HepG2 (cell line): ENCODE measurements at regions not wholly inside any gene's neighbourhood (a gene's known extent, or its start where the extent isn't known, plus 50 kb on each side); places are given as distances from the start of the nearest gene placed in this dataset.

Experiments
- ATAC-seq: fragments of 200-7000 bp; cut with Tn5 transposase; 3 replicates; pipeline ENCODE4 v1.9.1; 2020; ENCODE audit warnings: mild to moderate bottlenecking, moderate library complexity
- BruUV-seq: library from RNA; stranded (reverse); fragments of 400-500 nt; replicated peaks from 2 replicates; lab custom pipeline; 2021; lab: Mats Ljungman, UMichigan
- CTCF ChIA-PET: fragments of 300-600 bp; formaldehyde crosslinking; extraction: SDS; loops from one replicate; lab custom pipeline; 2021; ENCODE audit warnings: low total read pairs, inconsistent platforms, low intra/inter-chr PET ratio; lab: Yijun Ruan, JAX
- POLR2A ChIA-PET: fragments of 350-600 bp; sonication (Branson Sonifier 250); formaldehyde crosslinking; loops from one replicate; lab custom pipeline; 2020; ENCODE audit warnings: antibody characterized with exemption, inconsistent platforms; lab: Yijun Ruan, JAX
- DNase-seq: peaks from one replicate; pipeline ENCODE4 v3.0.0-alpha.2; 2015; ENCODE audit warnings: low spot score
- FAIRE-seq: peaks from 3 replicates; lab custom pipeline; 2011; peaks lifted over from hg19 to GRCh38; lab: Jason Lieb, UNC
- H2AFZ ChIP-seq: one replicate; pipeline ENCODE4 v1.6.1; 2011; ENCODE audit warnings: low read length, inconsistent platforms
- H3K27ac ChIP-seq: fragments of 300-600 bp; 3 replicates; pipeline ENCODE4 v1.8.0; 2011; ENCODE audit warnings: mixed run types, mild to moderate bottlenecking, mixed read lengths, low read length, inconsistent platforms; ENCODE audit not compliant: insufficient read depth; ENCODE audit errors: extremely low read length
- H3K27me3 ChIP-seq, 2 experiments: fragments of 200-600 bp in 1 of 2; 2 replicates in 1 of 2; 3 replicates in 1 of 2; pipeline versions ENCODE4 v1.6.0 to v1.8.0; 2011; ENCODE audit warnings: low read length in 2 of 2, mild to moderate bottlenecking in 2 of 2, moderate library complexity in 2 of 2, inconsistent platforms in 1 of 2; ENCODE audit not compliant: insufficient read depth in 2 of 2, control insufficient read depth in 1 of 2
- H3K36me3 ChIP-seq, 2 experiments: fragments of 200-600 bp in 1 of 2; replicated peaks in 1 of 2; 2 replicates in 1 of 2; 3 replicates in 1 of 2; pipeline versions ENCODE4 v1.5.1 to v1.8.0; 2011; ENCODE audit warnings: low read length in 2 of 2, inconsistent platforms in 1 of 2; ENCODE audit not compliant: insufficient read depth in 2 of 2, control insufficient read depth in 1 of 2
- H3K4me1 ChIP-seq: 2 replicates; pipeline ENCODE4 v1.5.1; 2012; ENCODE audit warnings: low read length, inconsistent platforms; ENCODE audit not compliant: insufficient read depth
- H3K4me2 ChIP-seq: 2 replicates; pipeline ENCODE4 v1.6.0; 2011; ENCODE audit warnings: low read depth, low read length, inconsistent platforms
- H3K4me3 ChIP-seq, 3 experiments: fragments of 200-600 bp in 1 of 3; sonication (generic), shearing (Covaris generic) in 1 of 3; replicated peaks in 1 of 3; 2 replicates each; pipeline ENCODE4 v1.5.1; 2011 to 2016; ENCODE audit warnings: low read length in 3 of 3, inconsistent platforms in 2 of 3, low read depth in 2 of 3, mild to moderate bottlenecking in 2 of 3, control low read depth in 1 of 3, mixed read lengths in 1 of 3; ENCODE audit not compliant: insufficient read depth in 1 of 3
- H3K79me2 ChIP-seq: one replicate; pipeline ENCODE4 v1.6.1; 2011; ENCODE audit warnings: low read length, inconsistent platforms; ENCODE audit not compliant: insufficient read depth
- H3K9ac ChIP-seq: 2 replicates; pipeline ENCODE4 v1.6.0; 2011; ENCODE audit warnings: mild to moderate bottlenecking, low read depth, low read length, inconsistent platforms; ENCODE audit not compliant: insufficient read depth
- H3K9me3 ChIP-seq: 2 replicates; pipeline ENCODE4 v1.5.1; 2012; ENCODE audit warnings: mild to moderate bottlenecking, low read length
- H4K20me1 ChIP-seq: 2 replicates; pipeline ENCODE4 v1.6.0; 2011; ENCODE audit warnings: inconsistent platforms, mild to moderate bottlenecking, low read length, moderate library complexity; ENCODE audit not compliant: insufficient read depth
- GPBP1L1 ChIP-seq: sonication (generic); formaldehyde crosslinking; IDR thresholded peaks from 2 replicates; pipeline ENCODE4 v1.5.0; 2020; ENCODE audit warnings: mild to moderate bottlenecking, missing genetic modification reagents
- MAZ ChIP-seq, 2 experiments: sonication (generic) in 1 of 2; formaldehyde crosslinking in 1 of 2; IDR thresholded peaks; 2 replicates each; pipeline versions ENCODE4 v1.5.0 to v1.6.1; 2012 to 2020; ENCODE audit warnings: low read depth in 2 of 2, mild to moderate bottlenecking in 2 of 2, borderline replicate concordance in 1 of 2, improper control_type of control experiment in 1 of 2, low read length in 1 of 2, missing genetic modification reagents in 1 of 2, moderate library complexity in 1 of 2
- MEF2D ChIP-seq: sonication (generic); formaldehyde crosslinking; IDR thresholded peaks from 2 replicates; pipeline ENCODE4 v1.5.1; 2020; ENCODE audit warnings: mild to moderate bottlenecking, missing genetic modification reagents
- NCOA1 ChIP-seq: sonication (generic); formaldehyde crosslinking; IDR thresholded peaks from 2 replicates; pipeline ENCODE4 v1.9.0; 2021; ENCODE audit warnings: missing genetic modification reagents
- ZNF441 ChIP-seq: sonication (generic); formaldehyde crosslinking; IDR thresholded peaks from 2 replicates; pipeline ENCODE4 v1.7.0; 2021; ENCODE audit warnings: missing genetic modification reagents, borderline replicate concordance
- ZNF558 ChIP-seq: sonication (generic); formaldehyde crosslinking; IDR thresholded peaks from 2 replicates; pipeline ENCODE4 v1.9.0; 2022; ENCODE audit warnings: mild to moderate bottlenecking, missing genetic modification reagents, borderline replicate concordance
- ZNF724P ChIP-seq: sonication (generic); formaldehyde crosslinking; IDR thresholded peaks from 2 replicates; pipeline ENCODE4 v1.8.0; 2022; ENCODE audit warnings: missing genetic modification reagents, borderline replicate concordance
- WGBS: methylation state at CpG from one replicate; pipeline ENCODE4 v1.1.6; 2017; ENCODE audit warnings: low lambda C conversion rate; 5-methylcytosine and 5-hydroxymethylcytosine counted together
- in situ Hi-C: cut with HindIII; loops from 2 replicates; pipeline ENCODE4 v1.10.0; 2017; ENCODE audit warnings: low pct_unique_long_range_greater_than_20kb; ENCODE audit not compliant: extremely low pct_ligation_motif_present
- intact Hi-C: fragments of 100-400 bp; cut with micrococcal nuclease; formaldehyde crosslinking; loops from one replicate; pipeline ENCODE4 v1.10.0; 2022; ENCODE audit not compliant: unreplicated experiment
- TF ChIP-seq, protein P1 (sequence below): sonication (generic); formaldehyde crosslinking; conservative IDR thresholded peaks from 2 replicates; pipeline ENCODE4 v1.8.0; 2022; ENCODE audit warnings: mild to moderate bottlenecking, moderate library complexity, missing genetic modification reagents

DNA sequence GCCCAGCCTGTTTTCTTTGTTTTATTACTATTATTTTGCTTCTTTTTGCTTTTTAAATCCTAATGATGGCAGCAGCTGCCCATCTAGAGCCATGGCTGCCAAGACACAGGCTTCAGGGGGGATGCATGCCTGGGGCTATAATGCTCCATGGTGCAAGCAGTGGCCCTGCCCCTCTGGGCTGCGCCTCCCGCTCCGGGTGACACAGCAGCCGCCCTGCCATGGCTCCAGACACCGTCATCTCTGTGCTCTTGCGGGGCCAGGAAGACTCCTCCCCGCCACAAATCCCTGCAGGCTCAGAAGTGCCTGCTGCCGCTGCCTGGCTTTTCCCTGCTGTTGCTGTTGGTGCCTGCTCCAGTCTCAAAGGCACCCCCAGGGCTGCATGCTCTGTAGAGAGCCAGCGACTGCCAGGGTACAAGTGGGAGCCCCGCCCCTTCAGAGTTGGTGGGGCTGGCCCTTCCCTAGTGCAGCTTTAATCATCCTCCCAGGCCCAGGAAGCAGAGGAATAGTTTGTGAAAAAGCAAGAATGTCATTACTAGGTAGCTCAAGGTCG lies 581.5 kb downstream of the FGF9 start:
- ATAC-seq (no peak), FAIRE-seq (no peak), DNase-seq (no peak)
- H2AFZ ChIP-seq: no peak overlapping the region
- H3K9me3 ChIP-seq: no peaks in the 10 kb centered on the region
- TF ChIP-seq MEF2D: no peak
- TF ChIP-seq ZNF724P (CRISPR knock-in tag): no peak
- no peak for TF ChIP-seq MAZ (IDR thresholded peaks at IDR 0.05; ENCODE audit: borderline replicate concordance, low read depth, low read length)
- no peak for TF ChIP-seq MAZ (CRISPR knock-in tag; IDR thresholded peaks at IDR 0.05; ENCODE audit: low read depth)
- no peak for TF ChIP-seq ZNF558
- no peak for TF ChIP-seq NCOA1 (CRISPR knock-in tag)
- no peak for TF ChIP-seq GPBP1L1
- TF ChIP-seq, protein P1, sequence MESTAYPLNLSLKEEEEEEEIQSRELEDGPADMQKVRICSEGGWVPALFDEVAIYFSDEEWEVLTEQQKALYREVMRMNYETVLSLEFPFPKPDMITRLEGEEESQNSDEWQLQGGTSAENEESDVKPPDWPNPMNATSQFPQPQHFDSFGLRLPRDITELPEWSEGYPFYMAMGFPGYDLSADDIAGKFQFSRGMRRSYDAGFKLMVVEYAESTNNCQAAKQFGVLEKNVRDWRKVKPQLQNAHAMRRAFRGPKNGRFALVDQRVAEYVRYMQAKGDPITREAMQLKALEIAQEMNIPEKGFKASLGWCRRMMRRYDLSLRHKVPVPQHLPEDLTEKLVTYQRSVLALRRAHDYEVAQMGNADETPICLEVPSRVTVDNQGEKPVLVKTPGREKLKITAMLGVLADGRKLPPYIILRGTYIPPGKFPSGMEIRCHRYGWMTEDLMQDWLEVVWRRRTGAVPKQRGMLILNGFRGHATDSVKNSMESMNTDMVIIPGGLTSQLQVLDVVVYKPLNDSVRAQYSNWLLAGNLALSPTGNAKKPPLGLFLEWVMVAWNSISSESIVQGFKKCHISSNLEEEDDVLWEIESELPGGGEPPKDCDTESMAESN (CRISPR knock-in tag): no peak
- no peak for TF ChIP-seq ZNF441 (CRISPR knock-in tag)
- H3K79me2 ChIP-seq: no peaks in the 10 kb centered on the region
- H4K20me1 ChIP-seq: no peaks in the 10 kb centered on the region
- BruUV-seq: no TSS peak
- peaks cover 0 to 6% of the 10 kb centered on the region in 2 experiments; a peak in 1 of 5 replicates for H3K27me3 ChIP-seq
- H3K4me3 ChIP-seq: no peak overlapping the region
- CTCF ChIA-PET: no interaction called here
- in situ Hi-C loops: no loop called here
- no peak overlapping the region for H3K27ac ChIP-seq
- H3K4me2 ChIP-seq: no peak overlapping the region
- no peaks in the 10 kb centered on the region for H3K4me1 ChIP-seq
- H3K9ac ChIP-seq: no peak overlapping the region
- POLR2A ChIA-PET: no interaction called here
- 49% methylated on average over 8 of the region's 11 CpGs for WGBS
- H3K36me3 ChIP-seq: no peaks in the 10 kb centered on the region
- intact Hi-C loops: loop anchor here (10.0 kb wide), 1 partner anchor 492 kb away; no protein-coding TSS in a partner anchor
